B cell (primary cell): ENCODE measurements at regions not wholly inside any gene's neighbourhood (a gene's known extent, or its start where the extent isn't known, plus 50 kb on each side); places are given as distances from the start of the nearest gene placed in this dataset.

ENCODE experiments used
- CTCF ChIP-seq: fragments of 200-600 bp; IDR thresholded peaks from one replicate; pipeline ENCODE4 v1.8.0; 2022; ENCODE audit warnings: antibody characterized with exemption, mild to moderate bottlenecking
- EZH2 ChIP-seq: IDR thresholded peaks from 2 replicates; pipeline ENCODE4 v1.6.1; 2012; ENCODE audit warnings: borderline replicate concordance, low read depth, mild to moderate bottlenecking, moderate library complexity, low read length; ENCODE audit not compliant: insufficient read depth, poor library complexity, severe bottlenecking

- TF ChIP-seq CTCF (no peak), EZH2 (no peak)
Measured at GRCh38 chr6:169902604-169903003, 151.2 kb downstream of the ERMARD start.
